KMS-11 (cell line): ENCODE measurements at regions not wholly inside any gene's neighbourhood (a gene's known extent, or its start where the extent isn't known, plus 50 kb on each side); places are given as distances from the start of the nearest gene placed in this dataset.

ENCODE experiments used
- H2AFZ ChIP-seq: fragments of 200-600 bp; sonication (generic); 2 replicates; pipeline ENCODE4 v1.6.1; 2016; ENCODE audit warnings: antibody characterized with exemption, mixed run types, low read depth
- H3K27ac ChIP-seq: fragments of 200-600 bp; sonication (generic); 2 replicates; pipeline ENCODE4 v1.6.1; 2016; ENCODE audit warnings: mild to moderate bottlenecking, mixed run types
- H3K27me3 ChIP-seq: fragments of 200-600 bp; sonication (generic); 2 replicates; pipeline ENCODE4 v1.6.1; 2017; ENCODE audit warnings: mild to moderate bottlenecking, low read depth, mixed run types, moderate library complexity; ENCODE audit not compliant: insufficient read depth
- H3K36me3 ChIP-seq: fragments of 200-600 bp; sonication (generic); 2 replicates; pipeline ENCODE4 v1.6.1; 2017; ENCODE audit warnings: mild to moderate bottlenecking, mixed run types; ENCODE audit not compliant: insufficient read depth
- H3K4me1 ChIP-seq: fragments of 200-600 bp; sonication (generic); 2 replicates; pipeline ENCODE4 v1.6.1; 2016; ENCODE audit warnings: mild to moderate bottlenecking, low read depth, mixed run types; ENCODE audit not compliant: poor library complexity, severe bottlenecking
- H3K4me2 ChIP-seq: fragments of 200-600 bp; sonication (generic); 2 replicates; pipeline ENCODE4 v1.7.0; 2016; ENCODE audit warnings: mild to moderate bottlenecking, mixed run types
- H3K4me3 ChIP-seq: fragments of 200-600 bp; sonication (generic); IDR thresholded peaks from 2 replicates; pipeline ENCODE4 v1.6.1; 2017; ENCODE audit warnings: low read depth, low read length, mixed read lengths; ENCODE audit not compliant: insufficient read depth
- H3K79me2 ChIP-seq: fragments of 200-600 bp; sonication (generic); 2 replicates; pipeline ENCODE4 v1.6.1; 2016; ENCODE audit warnings: low read depth, mixed run types; ENCODE audit not compliant: insufficient read depth
- H3K9ac ChIP-seq: fragments of 200-600 bp; sonication (generic); 2 replicates; pipeline ENCODE4 v1.6.1; 2016; ENCODE audit warnings: mild to moderate bottlenecking, mixed run types
- H4K20me1 ChIP-seq: fragments of 200-600 bp; sonication (generic); 2 replicates; pipeline ENCODE4 v1.6.1; 2016; ENCODE audit warnings: mild to moderate bottlenecking, mixed run types; ENCODE audit not compliant: insufficient read depth
- CTCF ChIP-seq: fragments of 200-600 bp; sonication (generic); conservative IDR thresholded peaks from 2 replicates; pipeline ENCODE4 v1.6.1; 2017; ENCODE audit warnings: low read depth, mild to moderate bottlenecking, antibody characterized with exemption, low read length, moderate library complexity, mixed read lengths

- H3K27ac ChIP-seq = no peak overlapping the region
- no peaks in the 10 kb centered on the region for H3K4me1 ChIP-seq
Observed at GRCh38 chr5:82330530-82331270, 52.5 kb upstream of the RPS23 start.

GRCh38 chr5:82329393-82329792 is 51.2 kb upstream of the RPS23 start:
- no peak for TF ChIP-seq CTCF
- no peaks in the 10 kb centered on the region for H4K20me1 ChIP-seq
- H3K36me3 ChIP-seq = no peaks in the 10 kb centered on the region
- no peaks in the 10 kb centered on the region for H3K27me3 ChIP-seq
- no peak overlapping the region for H3K4me2 ChIP-seq
- no peak overlapping the region for H3K4me3 ChIP-seq
- H2AFZ ChIP-seq = no peak overlapping the region
- H3K4me1 ChIP-seq = no peaks in the 10 kb centered on the region
- no peak overlapping the region for H3K27ac ChIP-seq
- H3K79me2 ChIP-seq = no peaks in the 10 kb centered on the region
- H3K9ac ChIP-seq = no peak overlapping the region

More at GRCh38 chr5:82330530-82331270, 52.5 kb upstream of the RPS23 start:
- no peak for TF ChIP-seq CTCF
- H3K9ac ChIP-seq = no peak overlapping the region
- H4K20me1 ChIP-seq = no peaks in the 10 kb centered on the region
- no peak overlapping the region for H3K4me2 ChIP-seq
- H3K79me2 ChIP-seq = no peaks in the 10 kb centered on the region
- H2AFZ ChIP-seq = no peak overlapping the region
- no peaks in the 10 kb centered on the region for H3K36me3 ChIP-seq
- H3K4me3 ChIP-seq = no peak overlapping the region
- H3K27me3 ChIP-seq = no peaks in the 10 kb centered on the region
